ENCODE measurements at regions not wholly inside any gene's neighbourhood (a gene's known extent, or its start where the extent isn't known, plus 50 kb on each side); places are given as distances from the start of the nearest gene placed in this dataset.
A peak's percentile ranks its signal among the peaks of the same experiment; 100 is the strongest.
"Not testable (repeated sequence)": the region's sequence is repeated elsewhere in the genome, so short reads cannot be mapped to it uniquely, and the experiment has no call there.

- POLR2A ChIA-PET, result no interaction called here
- Mint-ChIP-seq H3K27me3 (peaks cover 0 to 50% (median 31%) of the 10 kb centered on the region in 5 donors), H3K4me3 (no peak overlapping the region)
These were observed 1070.1 kb downstream of the BRD1 start for GRCh38 chr22:48757581-48757980.

GRCh38 chr22:48757135-48757534 lies 1070.5 kb downstream of the BRD1 start:
- not testable (repeated sequence) for H3K36me3 Mint-ChIP-seq

More at GRCh38 chr22:48757581-48757980, 1070.1 kb downstream of the BRD1 start:
- ATAC-seq (no peak), DNase-seq (peak in 2 of 10 donors; percentile 15 to 24)
- Mint-ChIP-seq H3K36me3 (no peaks in the 10 kb centered on the region), H3K4me1 (no peaks in the 10 kb centered on the region), H3K27ac (no peak overlapping the region), H3K9me3 (peaks cover 0 to 1% (median 0%) of the 10 kb centered on the region in 9 donors)

GRCh38 chr22:48756146-48757111 lies 1071.2 kb downstream of the BRD1 start:
- H3K36me3 Mint-ChIP-seq, result no peaks in the 10 kb centered on the region
- no peak overlapping the region for H3K4me3 Mint-ChIP-seq
- peaks cover 0 to 47% (median 31%) of the 10 kb centered on the region in 5 donors for H3K27me3 Mint-ChIP-seq
- H3K27ac Mint-ChIP-seq, result no peak overlapping the region
- DNase-seq (peak in 2 of 10 donors; percentile 16 to 57), ATAC-seq (no peak)
- POLR2A ChIA-PET, result no interaction called here
- no peaks in the 10 kb centered on the region for H3K4me1 Mint-ChIP-seq
- peaks cover 0 to 1% (median 0%) of the 10 kb centered on the region in 9 donors for H3K9me3 Mint-ChIP-seq

More at GRCh38 chr22:48757135-48757534, 1070.5 kb downstream of the BRD1 start:
- POLR2A ChIA-PET, ATAC-seq, H3K9me3 Mint-ChIP-seq, DNase-seq, H3K4me1 Mint-ChIP-seq, H3K27ac Mint-ChIP-seq, H3K4me3 Mint-ChIP-seq: not testable (repeated sequence)
- H3K27me3 Mint-ChIP-seq, result peaks cover 0 to 50% (median 31%) of the 10 kb centered on the region in 5 donors

- ATAC-seq, result no peak
- POLR2A ChIA-PET, result no interaction called here
- DNase-seq, result peak in 2 of 10 donors; percentile 14 to 44
- no peaks in the 10 kb centered on the region for H3K4me1 Mint-ChIP-seq
- H3K36me3 Mint-ChIP-seq, result no peaks in the 10 kb centered on the region
- H3K27me3 Mint-ChIP-seq, result peaks cover 0 to 37% (median 25%) of the 10 kb centered on the region in 5 donors
- peaks cover 0 to 1% (median 0%) of the 10 kb centered on the region in 9 donors for H3K9me3 Mint-ChIP-seq
- no peak overlapping the region for H3K27ac Mint-ChIP-seq
- no peak overlapping the region for H3K4me3 Mint-ChIP-seq
These were observed 1072.4 kb downstream of the BRD1 start for GRCh38 chr22:48755059-48755949.

- peaks cover 0 to 33% (median 18%) of the 10 kb centered on the region in 5 donors for H3K27me3 Mint-ChIP-seq
- H3K4me3 Mint-ChIP-seq, result no peak overlapping the region
- no peaks in the 10 kb centered on the region for H3K4me1 Mint-ChIP-seq
- no peaks in the 10 kb centered on the region for H3K36me3 Mint-ChIP-seq
- no peak overlapping the region for H3K27ac Mint-ChIP-seq
- ATAC-seq (no peak), DNase-seq (peak in 2 of 10 donors; percentile 14 to 55)
- peaks cover 0 to 1% (median 0%) of the 10 kb centered on the region in 9 donors for H3K9me3 Mint-ChIP-seq
- POLR2A ChIA-PET, result no interaction called here
These were observed 1073.0 kb downstream of the BRD1 start for GRCh38 chr22:48754611-48755058.

GRCh38 chr22:48753752-48754517 lies 1073.7 kb downstream of the BRD1 start:
- Mint-ChIP-seq H3K4me1 (no peaks in the 10 kb centered on the region), H3K36me3 (no peaks in the 10 kb centered on the region), H3K27ac (no peak overlapping the region), H3K9me3 (peaks cover 0 to 1% (median 0%) of the 10 kb centered on the region in 9 donors), H3K4me3 (no peak overlapping the region), H3K27me3 (peaks cover 0 to 27% (median 16%) of the 10 kb centered on the region in 5 donors)
- POLR2A ChIA-PET, result no interaction called here
- DNase-seq (peak in 2 of 10 donors; percentile 10 to 36), ATAC-seq (no peak)

GRCh38 chr22:48753381-48753730 lies 1074.3 kb downstream of the BRD1 start:
- Mint-ChIP-seq H3K27ac (no peak overlapping the region), H3K36me3 (no peaks in the 10 kb centered on the region), H3K27me3 (peaks cover 0 to 22% (median 16%) of the 10 kb centered on the region in 5 donors), H3K4me3 (no peak overlapping the region), H3K9me3 (peaks cover 0 to 1% (median 0%) of the 10 kb centered on the region in 9 donors), H3K4me1 (no peaks in the 10 kb centered on the region)
- ATAC-seq (no peak), DNase-seq (peak in 2 of 10 donors; percentile 12 to 53)
- POLR2A ChIA-PET, result no interaction called here

- Mint-ChIP-seq H3K4me3 (no peak overlapping the region), H3K4me1 (no peaks in the 10 kb centered on the region), H3K36me3 (no peaks in the 10 kb centered on the region), H3K9me3 (no peaks in the 10 kb centered on the region), H3K27me3 (peaks cover 0 to 17% (median 15%) of the 10 kb centered on the region in 5 donors), H3K27ac (no peak overlapping the region)
- POLR2A ChIA-PET, result no interaction called here
- DNase-seq (peak in 2 of 10 donors; percentile 14 to 63), ATAC-seq (no peak)
These were observed 1075.0 kb downstream of the BRD1 start for GRCh38 chr22:48752451-48753380.

GRCh38 chr22:48751539-48752437 lies 1075.9 kb downstream of the BRD1 start:
- DNase-seq (no peak), ATAC-seq (no peak)
- POLR2A ChIA-PET, result interaction anchor here (0.6 kb wide), 1 partner anchor 71 kb away, joined by 5 read pairs; no protein-coding TSS in a partner anchor
- Mint-ChIP-seq H3K27ac (no peak overlapping the region), H3K4me1 (no peaks in the 10 kb centered on the region), H3K27me3 (peaks cover 0 to 16% (median 12%) of the 10 kb centered on the region in 5 donors), H3K9me3 (no peaks in the 10 kb centered on the region), H3K4me3 (no peak overlapping the region), H3K36me3 (no peaks in the 10 kb centered on the region)

GRCh38 chr22:48750826-48751440 lies 1076.7 kb downstream of the BRD1 start:
- Mint-ChIP-seq H3K27ac (no peak overlapping the region), H3K9me3 (no peaks in the 10 kb centered on the region), H3K4me1 (no peaks in the 10 kb centered on the region), H3K36me3 (no peaks in the 10 kb centered on the region), H3K4me3 (no peak overlapping the region), H3K27me3 (peaks cover 0 to 9% (median 4%) of the 10 kb centered on the region in 5 donors)
- DNase-seq, result peak in 1 of 10 donors; percentile 15
- POLR2A ChIA-PET, result interaction anchor here (0.6 kb wide), 1 partner anchor 72 kb away, joined by 5 read pairs; no protein-coding TSS in a partner anchor
- ATAC-seq, result no peak

All from naive thymus-derived CD8-positive, alpha-beta T cell (primary cell).